ES-I3 (cell line): ENCODE measurements at regions not wholly inside any gene's neighbourhood (a gene's known extent, or its start where the extent isn't known, plus 50 kb on each side); places are given as distances from the start of the nearest gene placed in this dataset.

Source experiments
- H3K36me3 ChIP-seq: 2 replicates; pipeline ENCODE4 v1.6.1; 2013; ENCODE audit warnings: mild to moderate bottlenecking, low read length, control low read depth, moderate library complexity; ENCODE audit not compliant: insufficient read depth
- H3K4me1 ChIP-seq: 2 replicates; pipeline ENCODE4 v1.6.1; 2013; ENCODE audit warnings: mild to moderate bottlenecking, control low read depth, low read length; ENCODE audit not compliant: insufficient read depth
- H3K9ac ChIP-seq: 2 replicates; pipeline ENCODE4 v1.6.1; 2013; ENCODE audit warnings: low read depth, mild to moderate bottlenecking, low read length, moderate library complexity
- H3K9me3 ChIP-seq: 2 replicates; pipeline ENCODE4 v1.6.1; 2013; ENCODE audit warnings: mild to moderate bottlenecking, low read length, moderate library complexity; ENCODE audit not compliant: control insufficient read depth, insufficient read depth

- Histone ChIP-seq H3K4me1 (no peaks in the 10 kb centered on the region), H3K9me3 (no peaks in the 10 kb centered on the region; the same call in 1 of the 2 replicates), H3K9ac (no peak overlapping the region), H3K36me3 (no peaks in the 10 kb centered on the region)
Observed at GRCh38 chr22:49362211-49362839, 465.3 kb downstream of the BRD1 start.

GRCh38 chr22:49361164-49361563, 466.5 kb downstream of the BRD1 start:
- Histone ChIP-seq H3K36me3 (no peaks in the 10 kb centered on the region), H3K4me1 (no peaks in the 10 kb centered on the region)

GRCh38 chr22:49360746-49361145, 466.9 kb downstream of the BRD1 start:
- Histone ChIP-seq H3K4me1 (no peaks in the 10 kb centered on the region), H3K36me3 (no peaks in the 10 kb centered on the region), H3K9ac (no peak overlapping the region), H3K9me3 (no peaks in the 10 kb centered on the region; the same call in 1 of the 2 replicates)

More at GRCh38 chr22:49361164-49361563, 466.5 kb downstream of the BRD1 start:
- Histone ChIP-seq H3K9me3 (no peaks in the 10 kb centered on the region; the same call in 1 of the 2 replicates), H3K9ac (no peak overlapping the region)

GRCh38 chr22:49359076-49359475, 468.6 kb downstream of the BRD1 start:
- Histone ChIP-seq H3K36me3 (no peaks in the 10 kb centered on the region), H3K4me1 (no peaks in the 10 kb centered on the region), H3K9ac (no peak overlapping the region), H3K9me3 (no peaks in the 10 kb centered on the region; the same call in 1 of the 2 replicates)

GRCh38 chr22:49357661-49358440, 469.8 kb downstream of the BRD1 start:
- Histone ChIP-seq H3K9me3 (no peaks in the 10 kb centered on the region), H3K36me3 (no peaks in the 10 kb centered on the region), H3K4me1 (no peaks in the 10 kb centered on the region), H3K9ac (no peak overlapping the region)

- Histone ChIP-seq H3K9me3 (no peaks in the 10 kb centered on the region), H3K4me1 (no peaks in the 10 kb centered on the region), H3K36me3 (no peaks in the 10 kb centered on the region), H3K9ac (no peak overlapping the region)
Observed at GRCh38 chr22:49356428-49356827, 471.2 kb downstream of the BRD1 start.

- no peaks in the 10 kb centered on the region for H3K9me3 ChIP-seq
Observed at GRCh38 chr22:49355211-49355920, 472.3 kb downstream of the BRD1 start.

GRCh38 chr22:49354516-49355210, 473.0 kb downstream of the BRD1 start:
- no peaks in the 10 kb centered on the region for H3K36me3 ChIP-seq

More at GRCh38 chr22:49355211-49355920, 472.3 kb downstream of the BRD1 start:
- Histone ChIP-seq H3K9ac (no peak overlapping the region), H3K36me3 (no peaks in the 10 kb centered on the region), H3K4me1 (no peaks in the 10 kb centered on the region)

GRCh38 chr22:49353235-49353634, 474.4 kb downstream of the BRD1 start:
- Histone ChIP-seq H3K36me3 (no peaks in the 10 kb centered on the region), H3K9me3 (no peaks in the 10 kb centered on the region)

More at GRCh38 chr22:49354516-49355210, 473.0 kb downstream of the BRD1 start:
- no peak overlapping the region for H3K9ac ChIP-seq
- H3K4me1 ChIP-seq = no peaks in the 10 kb centered on the region
- no peaks in the 10 kb centered on the region for H3K9me3 ChIP-seq

GRCh38 chr22:49352361-49353169, 475.1 kb downstream of the BRD1 start:
- no peaks in the 10 kb centered on the region for H3K36me3 ChIP-seq
- H3K9ac ChIP-seq = no peak overlapping the region
- no peaks in the 10 kb centered on the region for H3K9me3 ChIP-seq
- no peaks in the 10 kb centered on the region for H3K4me1 ChIP-seq

More at GRCh38 chr22:49353235-49353634, 474.4 kb downstream of the BRD1 start:
- H3K4me1 ChIP-seq = no peaks in the 10 kb centered on the region
- no peak overlapping the region for H3K9ac ChIP-seq

- no peaks in the 10 kb centered on the region for H3K9me3 ChIP-seq
- no peaks in the 10 kb centered on the region for H3K36me3 ChIP-seq
- no peak overlapping the region for H3K9ac ChIP-seq
- H3K4me1 ChIP-seq = no peaks in the 10 kb centered on the region
Observed at GRCh38 chr22:49351761-49352227, 475.9 kb downstream of the BRD1 start.

- Histone ChIP-seq H3K9me3 (no peaks in the 10 kb centered on the region), H3K36me3 (no peaks in the 10 kb centered on the region), H3K4me1 (no peaks in the 10 kb centered on the region), H3K9ac (no peak overlapping the region)
Observed at GRCh38 chr22:49350441-49351121, 477.1 kb downstream of the BRD1 start.

GRCh38 chr22:49349841-49350381, 477.8 kb downstream of the BRD1 start:
- Histone ChIP-seq H3K9ac (no peak overlapping the region), H3K9me3 (no peaks in the 10 kb centered on the region), H3K4me1 (no peaks in the 10 kb centered on the region), H3K36me3 (no peaks in the 10 kb centered on the region)
